Caco-2 (cell line): ENCODE measurements at regions not wholly inside any gene's neighbourhood (a gene's known extent, or its start where the extent isn't known, plus 50 kb on each side); places are given as distances from the start of the nearest gene placed in this dataset.

ENCODE experiments used
- BruUV-seq: library from RNA; stranded (reverse); fragments of 400-500 nt; replicated peaks from 2 replicates; lab custom pipeline; 2021; lab: Mats Ljungman, UMichigan
- CTCF ChIA-PET: fragments of 300-600 bp; sonication (Branson Sonifier 250); formaldehyde crosslinking; loops from one replicate; lab custom pipeline; 2022; ENCODE audit warnings: antibody characterized with exemption; lab: Charles Lee
- POLR2A ChIA-PET: fragments of 300-600 bp; sonication (Branson Sonifier 250); formaldehyde crosslinking; loops from one replicate; lab custom pipeline; 2022; ENCODE audit warnings: antibody characterized with exemption; lab: Charles Lee
- DNase-seq, 2 experiments: peaks; one replicate each; pipeline versions ENCODE4 v3.0.0 to v3.0.0-alpha.2; 2020 to 2022
- H3K27me3 ChIP-seq: replicated peaks from 2 replicates; pipeline ENCODE4 v1.6.0; 2011; ENCODE audit warnings: low read length; ENCODE audit not compliant: control insufficient read depth, insufficient read depth
- H3K36me3 ChIP-seq: 2 replicates; pipeline ENCODE4 v1.5.1; 2011; ENCODE audit warnings: low read length; ENCODE audit not compliant: control insufficient read depth, insufficient read depth
- H3K4me1 ChIP-seq: fragments of 250-450 bp; sonication (Bioruptor Pico); 2 replicates; pipeline ENCODE4 v1.5.1; 2020; ENCODE audit warnings: mild to moderate bottlenecking
- H3K4me3 ChIP-seq: 2 replicates; pipeline ENCODE4 v1.5.1; 2011; ENCODE audit warnings: low read depth, mild to moderate bottlenecking, control low read depth, low read length
- H3K9me3 ChIP-seq: fragments of 250-450 bp; sonication (Bioruptor Pico); 2 replicates; pipeline ENCODE4 v1.5.1; 2020; ENCODE audit warnings: mild to moderate bottlenecking, moderate library complexity
- H3K27ac Mint-ChIP-seq: one replicate; pipeline ENCODE4 v1.8.0; 2022; ENCODE audit warnings: mixed read lengths; ENCODE audit not compliant: unreplicated experiment
- H3K27me3 Mint-ChIP-seq: one replicate; pipeline ENCODE4 v1.8.0; 2022; ENCODE audit warnings: mixed read lengths; ENCODE audit not compliant: insufficient read depth, unreplicated experiment
- H3K36me3 Mint-ChIP-seq: one replicate; pipeline ENCODE4 v1.8.0; 2022; ENCODE audit warnings: mild to moderate bottlenecking, mixed read lengths; ENCODE audit not compliant: insufficient read depth, unreplicated experiment
- H3K4me1 Mint-ChIP-seq: one replicate; pipeline ENCODE4 v1.8.0; 2022; ENCODE audit warnings: low read depth, mixed read lengths; ENCODE audit not compliant: unreplicated experiment
- H3K4me3 Mint-ChIP-seq: one replicate; pipeline ENCODE4 v1.8.0; 2022; ENCODE audit warnings: mild to moderate bottlenecking, moderate library complexity, mixed read lengths; ENCODE audit not compliant: unreplicated experiment
- H3K9me3 Mint-ChIP-seq: one replicate; pipeline ENCODE4 v1.8.0; 2022; ENCODE audit warnings: mixed read lengths; ENCODE audit not compliant: unreplicated experiment
- CTCF ChIP-seq, 2 experiments: fragments of 200-600 bp in 1 of 2; IDR thresholded peaks; 1 replicate in 1 of 2; 2 replicates in 1 of 2; pipeline versions ENCODE4 v1.5.1 to v1.8.0; 2011 to 2022; ENCODE audit warnings: antibody characterized with exemption in 1 of 2, control low read depth in 1 of 2, inconsistent platforms in 1 of 2, low read depth in 1 of 2, low read length in 1 of 2, mild to moderate bottlenecking in 1 of 2, moderate library complexity in 1 of 2; ENCODE audit not compliant: insufficient read depth in 1 of 2, severe bottlenecking in 1 of 2, unreplicated experiment in 1 of 2
- intact Hi-C: fragments of 100-400 bp; cut with micrococcal nuclease; formaldehyde crosslinking; loops from one replicate; pipeline ENCODE4 v1.10.0; 2022; ENCODE audit not compliant: unreplicated experiment

- Mint-ChIP-seq H3K27ac (no peak overlapping the region), H3K4me1 (no peaks in the 10 kb centered on the region), H3K36me3 (no peaks in the 10 kb centered on the region), H3K4me3 (no peak overlapping the region), H3K9me3 (no peaks in the 10 kb centered on the region), H3K27me3 (peaks cover 35% of the 10 kb centered on the region)
- Histone ChIP-seq H3K27me3 (no peaks in the 10 kb centered on the region), H3K9me3 (no peaks in the 10 kb centered on the region), H3K36me3 (no peaks in the 10 kb centered on the region), H3K4me3 (no peak overlapping the region), H3K4me1 (no peaks in the 10 kb centered on the region)
- no peak for DNase-seq
- no peak for TF ChIP-seq CTCF (IDR thresholded peaks at IDR 0.05; ENCODE audit: insufficient read depth in 1 of 2, low read depth in 1 of 2, low read length in 1 of 2, severe bottlenecking in 1 of 2, unreplicated experiment in 1 of 2)
- intact Hi-C loops = no loop called here
- BruUV-seq = no TSS peak
- POLR2A ChIA-PET = no interaction called here
- CTCF ChIA-PET = interaction anchor here (0.7 to 1.4 kb wide), 2 partner anchors 10 to 618 kb away, joined by 5 read pairs; no protein-coding TSS in a partner anchor
Observed at GRCh38 chr11:119519796-119520195, 96.8 kb upstream of the THY1 start.

- no peaks in the 10 kb centered on the region for H3K36me3 ChIP-seq
- TF ChIP-seq CTCF (IDR thresholded peaks at IDR 0.05; ENCODE audit: insufficient read depth in 1 of 2, low read depth in 1 of 2, low read length in 1 of 2, severe bottlenecking in 1 of 2, unreplicated experiment in 1 of 2) = no peak
- no peaks in the 10 kb centered on the region for H3K9me3 ChIP-seq
- H3K27me3 ChIP-seq = no peaks in the 10 kb centered on the region
- no peaks in the 10 kb centered on the region for H3K36me3 Mint-ChIP-seq
- H3K27me3 Mint-ChIP-seq = peaks cover 33% of the 10 kb centered on the region
- H3K9me3 Mint-ChIP-seq = no peaks in the 10 kb centered on the region
- H3K4me3 ChIP-seq = no peak overlapping the region
- no peaks in the 10 kb centered on the region for H3K4me1 Mint-ChIP-seq
- BruUV-seq = no TSS peak
- CTCF ChIA-PET = interaction anchor here (0.7 to 1.4 kb wide), 3 partner anchors 9 to 619 kb away, joined by 5 to 6 read pairs (median 5); no protein-coding TSS in a partner anchor
- H3K4me3 Mint-ChIP-seq = no peak overlapping the region
- H3K4me1 ChIP-seq = no peaks in the 10 kb centered on the region
- DNase-seq = peak; percentile 68 to 69
- intact Hi-C loops = loop anchor here (1.0 kb wide), 1 partner anchor 26 kb away; no protein-coding TSS in a partner anchor
- no peak overlapping the region for H3K27ac Mint-ChIP-seq
- POLR2A ChIA-PET = no interaction called here
Observed at GRCh38 chr11:119518746-119519730, 96.1 kb upstream of the THY1 start.

- Mint-ChIP-seq H3K4me3 (no peak overlapping the region), H3K4me1 (no peaks in the 10 kb centered on the region), H3K36me3 (no peaks in the 10 kb centered on the region), H3K9me3 (no peaks in the 10 kb centered on the region), H3K27ac (no peak overlapping the region), H3K27me3 (peaks cover 27% of the 10 kb centered on the region)
- intact Hi-C loops = no loop called here
- POLR2A ChIA-PET = no interaction called here
- H3K36me3 ChIP-seq = no peaks in the 10 kb centered on the region
- no peak for DNase-seq
- CTCF ChIA-PET = interaction anchor here (0.6 kb wide), 1 partner anchor 725 kb away, joined by 3 read pairs; the partner anchor contains the start of gene DDX6
- H3K27me3 ChIP-seq = no peaks in the 10 kb centered on the region; the same call in 1 of the 2 replicates
- no peak for TF ChIP-seq CTCF (IDR thresholded peaks at IDR 0.05; ENCODE audit: insufficient read depth in 1 of 2, low read depth in 1 of 2, low read length in 1 of 2, severe bottlenecking in 1 of 2, unreplicated experiment in 1 of 2)
- H3K4me3 ChIP-seq = no peak overlapping the region
- no peaks in the 10 kb centered on the region for H3K4me1 ChIP-seq
- H3K9me3 ChIP-seq = no peaks in the 10 kb centered on the region
- BruUV-seq = no TSS peak
Observed at GRCh38 chr11:119515771-119516400, 92.9 kb upstream of the THY1 start.
